Hematopoietic multipotent progenitor cell treated with erythropoietin and hydrocortisone succinate and interleukin-3 and kit ligand, for 6 days (in vitro differentiated cells): ENCODE measurements at regions not wholly inside any gene's neighbourhood (a gene's known extent, or its start where the extent isn't known, plus 50 kb on each side); places are given as distances from the start of the nearest gene placed in this dataset.

Experiments used
- DNase-seq: peaks from one replicate; pipeline ENCODE4 v3.0.0-alpha.2; 2015

GRCh38 chr5:96157841-96158291, 196.2 kb upstream of the ELL2 start:
- DNase-seq: no peak

- no peak for DNase-seq
Observed at GRCh38 chr5:96157077-96157780, 195.6 kb upstream of the ELL2 start.

- DNase-seq: no peak
Observed at GRCh38 chr5:96155147-96155546, 193.5 kb upstream of the ELL2 start.

- peak; percentile 14 for DNase-seq
Observed at GRCh38 chr5:96151891-96152290, 190.2 kb upstream of the ELL2 start.

DNA sequence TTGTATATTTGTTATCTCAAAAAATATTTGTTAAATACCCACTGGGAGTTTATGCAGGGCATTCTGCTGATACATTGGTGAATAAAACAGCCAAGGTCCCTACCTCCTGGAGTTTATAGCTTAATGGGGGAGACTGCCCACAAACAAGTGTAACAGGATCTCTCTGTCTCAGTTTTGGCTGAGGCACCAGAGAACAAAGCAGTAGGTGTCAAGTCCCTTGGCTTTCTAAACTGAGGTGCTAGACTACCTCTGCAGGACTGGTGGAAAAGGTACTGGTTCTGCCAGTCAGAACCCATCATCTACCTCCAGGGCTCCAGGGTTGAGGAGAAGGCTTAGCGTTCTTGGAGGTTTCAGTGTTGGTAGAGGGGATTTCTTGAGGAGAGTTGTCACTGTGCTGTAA, 188.4 kb upstream of the ELL2 start:
- DNase-seq: no peak

DNA sequence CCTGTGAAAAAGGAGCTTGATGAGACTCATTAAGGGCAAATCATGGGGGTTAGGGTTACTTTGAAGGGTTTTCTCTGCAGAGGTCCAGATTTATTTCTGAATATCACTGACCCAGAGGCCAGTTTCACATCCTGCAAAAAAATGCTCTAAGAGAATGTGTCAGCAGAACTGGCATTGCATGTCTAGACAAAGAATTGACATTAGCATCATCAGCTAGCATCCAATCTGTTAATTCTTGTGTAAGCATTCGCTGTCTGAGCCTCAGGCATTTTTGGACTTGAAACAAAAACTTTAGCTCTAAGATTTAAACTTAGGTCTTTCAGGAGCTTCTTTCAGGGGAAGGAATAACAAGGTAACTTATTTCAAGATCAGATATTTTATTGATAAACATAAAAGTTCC, 187.9 kb upstream of the ELL2 start:
- no peak for DNase-seq

DNA sequence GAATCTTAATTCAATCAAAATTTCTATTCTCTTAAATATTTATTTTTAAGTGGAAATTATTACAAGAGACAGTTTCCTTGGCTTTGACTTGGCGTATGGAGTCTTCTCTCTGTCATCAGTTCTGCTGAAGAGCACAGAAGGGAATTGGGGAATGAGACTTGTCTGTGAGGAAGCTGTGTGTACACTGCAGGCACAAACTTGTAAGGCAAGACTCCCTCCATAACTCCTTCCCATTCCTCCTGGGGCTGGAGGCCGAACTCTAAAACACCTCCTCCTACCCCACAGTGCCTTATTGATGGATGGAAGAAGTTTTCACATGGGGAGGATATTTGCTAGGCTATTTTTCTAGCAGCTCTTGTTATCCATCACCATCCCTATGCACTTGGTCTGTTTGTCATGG, 187.4 kb upstream of the ELL2 start:
- no peak for DNase-seq

DNA sequence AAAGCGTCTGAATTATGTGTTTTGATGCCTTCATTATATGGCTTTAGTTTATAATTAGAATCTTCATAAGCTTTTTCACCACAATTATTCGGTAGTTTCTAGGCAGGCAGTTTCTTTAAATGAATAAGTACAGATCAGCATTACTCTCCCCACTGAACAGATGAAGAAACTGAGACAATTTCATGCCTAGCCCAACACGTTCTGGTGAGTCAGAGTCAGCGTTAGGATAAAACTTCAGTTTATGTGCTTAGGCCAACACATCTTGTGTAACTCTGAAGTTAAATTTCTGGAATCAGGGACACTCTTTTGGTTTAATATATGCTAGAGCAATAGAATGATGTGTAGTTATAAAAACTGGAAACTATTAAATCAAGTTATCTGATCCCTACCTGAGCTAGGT, 186.7 kb upstream of the ELL2 start:
- DNase-seq: no peak

- DNase-seq: no peak
Observed at GRCh38 chr5:96147866-96148265, 186.2 kb upstream of the ELL2 start.

- DNase-seq: peak; percentile 59
Observed at GRCh38 chr5:96146675-96147074, 185.0 kb upstream of the ELL2 start.

DNA sequence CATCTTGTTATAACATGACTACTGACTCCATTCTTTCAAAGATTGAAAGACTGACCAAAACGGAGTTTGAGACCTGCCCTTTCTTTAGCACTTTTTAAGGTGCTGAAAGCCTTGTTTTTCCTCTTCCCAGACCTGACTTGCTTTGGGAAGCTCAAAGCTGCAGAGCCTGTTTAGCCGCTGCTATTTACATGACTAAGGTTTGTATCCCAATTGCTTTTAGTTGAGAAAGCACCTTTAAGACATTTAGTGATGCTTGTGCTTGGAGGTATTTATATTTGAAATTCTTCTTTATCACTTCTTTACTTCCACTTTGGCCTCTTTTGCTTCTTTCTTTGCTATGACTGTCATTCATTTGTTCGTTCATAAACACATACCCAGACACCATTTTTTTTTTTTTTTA, 182.6 kb upstream of the ELL2 start:
- DNase-seq: no peak

- no peak for DNase-seq
Observed at GRCh38 chr5:96143450-96143849, 181.8 kb upstream of the ELL2 start.

DNA sequence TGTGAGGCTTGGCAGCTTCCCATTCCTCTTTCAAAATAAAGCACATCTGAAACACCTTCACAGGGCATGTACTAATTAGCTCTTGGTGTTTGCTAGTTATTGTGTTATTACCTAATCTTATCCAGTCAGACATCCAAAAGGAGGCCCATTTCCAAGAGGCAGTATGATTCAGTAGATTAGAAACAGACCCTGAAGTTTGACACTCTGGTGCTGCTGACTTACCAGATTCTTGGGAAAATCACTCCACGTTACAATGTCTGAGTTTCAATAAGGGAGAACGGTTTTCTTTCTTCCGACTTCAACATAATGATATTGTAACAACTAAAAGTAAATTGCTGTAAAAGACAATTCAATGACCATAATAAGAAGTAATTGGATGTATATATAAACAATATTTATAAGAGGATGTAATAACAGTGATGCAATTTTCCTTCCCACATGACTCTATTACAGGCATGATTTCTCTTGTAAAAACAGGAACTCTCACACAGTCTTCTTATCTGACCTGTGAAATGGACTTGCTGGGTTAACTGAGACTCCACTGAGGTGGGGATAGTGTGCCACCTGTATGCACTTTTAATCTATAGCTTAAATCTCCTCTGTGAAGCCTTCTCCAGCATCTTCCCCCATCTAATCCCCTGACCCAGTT, 181.3 kb upstream of the ELL2 start:
- peak; percentile 11 for DNase-seq

GRCh38 chr5:96142184-96142781, 180.6 kb upstream of the ELL2 start:
- no peak for DNase-seq

GRCh38 chr5:96141749-96142148, 180.1 kb upstream of the ELL2 start:
- DNase-seq: peak; percentile 21

GRCh38 chr5:96140496-96140895, 178.8 kb upstream of the ELL2 start:
- DNase-seq: no peak

GRCh38 chr5:96140084-96140483, 178.4 kb upstream of the ELL2 start:
- DNase-seq: no peak

DNA sequence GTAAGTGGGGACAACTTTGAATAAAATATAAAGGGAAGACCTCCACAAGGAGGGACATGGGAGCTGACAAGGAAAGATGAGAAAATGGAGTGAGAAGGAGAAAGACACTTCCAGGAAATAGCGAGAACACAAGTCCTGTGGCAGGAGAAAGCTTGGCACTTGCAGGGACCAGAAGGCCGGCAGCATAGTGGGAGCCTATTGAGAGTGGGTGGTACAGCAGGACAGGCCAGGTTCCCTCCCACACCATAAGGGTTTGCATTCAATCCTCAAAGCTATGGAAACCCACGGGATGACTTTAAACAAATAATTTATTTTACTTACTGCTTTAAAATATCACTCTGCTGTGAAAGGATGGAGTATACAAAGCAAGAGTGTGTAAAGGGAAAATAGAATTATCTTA, 173.2 kb upstream of the ELL2 start:
- DNase-seq: no peak

- DNase-seq: no peak
Observed at GRCh38 chr5:96133341-96134079, 171.9 kb upstream of the ELL2 start.

GRCh38 chr5:96129276-96129675, 167.6 kb upstream of the ELL2 start:
- no peak for DNase-seq

- no peak for DNase-seq
Observed at GRCh38 chr5:96128204-96128864, 166.7 kb upstream of the ELL2 start.

DNA sequence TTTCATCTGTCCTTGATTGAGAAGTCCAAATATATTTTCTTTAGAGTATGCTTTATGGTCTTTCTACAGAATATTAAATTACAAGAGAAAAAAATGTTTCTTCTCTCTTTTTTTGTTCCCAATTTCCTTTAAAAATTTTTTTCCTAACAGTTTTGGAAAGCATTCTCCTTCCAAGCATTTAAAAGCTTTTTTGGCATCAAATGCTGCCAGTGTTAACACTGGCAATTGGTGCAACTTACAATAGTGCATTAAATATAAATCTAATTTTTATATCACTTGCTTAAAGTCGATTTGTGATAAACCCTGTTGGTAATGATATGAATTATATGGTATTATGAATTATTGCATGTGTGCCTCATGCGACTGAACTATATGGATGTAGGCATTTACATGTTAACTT, 165.9 kb upstream of the ELL2 start:
- no peak for DNase-seq

DNA sequence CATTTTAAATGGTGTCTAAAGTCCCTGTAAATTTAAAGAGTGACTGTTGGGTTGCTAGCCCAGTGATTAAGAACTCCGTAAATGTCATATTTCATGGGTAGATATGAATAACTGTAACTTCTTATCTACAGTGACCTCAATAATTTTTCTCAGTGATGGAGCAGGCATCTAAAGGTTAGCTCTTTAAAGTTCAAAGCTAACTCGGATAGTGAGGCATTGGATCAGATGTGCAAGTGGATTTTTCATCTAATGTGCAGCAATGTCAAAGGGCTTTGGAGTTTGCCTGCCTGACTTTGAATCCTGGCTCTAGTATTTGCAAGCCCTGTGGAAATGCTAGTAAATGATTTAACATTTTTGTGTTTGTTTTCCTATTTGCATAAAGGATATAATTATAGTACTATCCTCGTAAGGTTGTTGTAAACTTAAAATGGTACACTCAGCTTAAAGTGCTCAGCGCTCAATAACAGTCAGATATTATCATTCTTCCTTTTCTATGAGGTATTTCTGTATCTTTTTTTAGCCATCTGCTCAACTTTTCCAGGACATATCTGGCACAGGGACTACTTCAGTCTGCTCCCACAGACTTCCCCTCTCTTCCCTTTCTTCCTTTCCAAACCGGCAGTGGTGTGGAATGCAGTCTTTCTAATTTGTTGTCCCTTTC, 163.7 kb upstream of the ELL2 start:
- DNase-seq: no peak
